Mesothelial cell of epicardium (in vitro differentiated cells): ENCODE measurements at regions not wholly inside any gene's neighbourhood (a gene's known extent, or its start where the extent isn't known, plus 50 kb on each side); places are given as distances from the start of the nearest gene placed in this dataset. TPM values are rescaled to one million over a fixed set of nuclear protein-coding genes. Genes with fewer than 3 reads are reported as not detected.

ENCODE experiments used
- DNase-seq, 2 experiments: peaks; one replicate each; pipeline ENCODE4 v3.0.0; 2021; ENCODE audit warnings: low spot score in 2 of 2; ENCODE audit not compliant: unreplicated experiment in 2 of 2
- H3K27ac Mint-ChIP-seq: 2 replicates; pipeline ENCODE4 v1.8.0; 2021; ENCODE audit warnings: mixed read lengths
- H3K27me3 Mint-ChIP-seq: 2 replicates; pipeline ENCODE4 v1.8.0; 2021; ENCODE audit warnings: low read depth, mixed read lengths
- H3K36me3 Mint-ChIP-seq: 2 replicates; pipeline ENCODE4 v1.8.0; 2021; ENCODE audit warnings: mixed read lengths
- H3K4me1 Mint-ChIP-seq: 2 replicates; pipeline ENCODE4 v1.8.0; 2021; ENCODE audit warnings: mixed read lengths
- H3K4me3 Mint-ChIP-seq: 2 replicates; pipeline ENCODE4 v1.8.0; 2021; ENCODE audit warnings: mild to moderate bottlenecking, moderate library complexity, mixed read lengths
- H3K9me3 Mint-ChIP-seq: 2 replicates; pipeline ENCODE4 v1.8.0; 2021; ENCODE audit warnings: mixed read lengths
- CTCF ChIP-seq: fragments of 200-600 bp; sonication (generic); IDR thresholded peaks from one replicate; pipeline ENCODE4 v1.5.0; 2021; ENCODE audit warnings: antibody characterized with exemption; ENCODE audit not compliant: unreplicated experiment
- microRNA-seq: library from miRNA; unstranded; fragments of <30 nt; microRNA quantifications from one replicate; pipeline ENCODE4 v1.2.0, GENCODE V29; 2021; ENCODE audit warnings: inconsistent platforms, mixed read lengths

GRCh38 chr12:47299586-47299985 is 219.8 kb upstream of the AMIGO2 start:
- DNase-seq: no peak
- Mint-ChIP-seq H3K27ac (no peak overlapping the region), H3K36me3 (peaks cover 6% of the 10 kb centered on the region), H3K4me1 (peaks cover 15% of the 10 kb centered on the region), H3K27me3 (no peaks in the 10 kb centered on the region), H3K4me3 (no peak overlapping the region), H3K9me3 (peaks cover 14% of the 10 kb centered on the region)
- no peak for TF ChIP-seq CTCF

- Mint-ChIP-seq H3K9me3 (peaks cover 14% of the 10 kb centered on the region), H3K27me3 (no peaks in the 10 kb centered on the region)
- no peak for TF ChIP-seq CTCF
These were observed 218.2 kb upstream of the AMIGO2 start for GRCh38 chr12:47297993-47298392.

GRCh38 chr12:47296828-47297227 is 217.1 kb upstream of the AMIGO2 start:
- TF ChIP-seq CTCF: no peak
- DNase-seq: no peak
- no peaks in the 10 kb centered on the region for H3K27me3 Mint-ChIP-seq
- H3K36me3 Mint-ChIP-seq: peaks cover 6% of the 10 kb centered on the region
- no peak overlapping the region for H3K4me3 Mint-ChIP-seq
- peaks cover 5% of the 10 kb centered on the region for H3K4me1 Mint-ChIP-seq
- H3K27ac Mint-ChIP-seq: no peak overlapping the region
- H3K9me3 Mint-ChIP-seq: peaks cover 14% of the 10 kb centered on the region

More at GRCh38 chr12:47297993-47298392, 218.2 kb upstream of the AMIGO2 start:
- Mint-ChIP-seq H3K27ac (no peak overlapping the region), H3K36me3 (peaks cover 6% of the 10 kb centered on the region), H3K4me3 (no peak overlapping the region), H3K4me1 (peaks cover 14% of the 10 kb centered on the region)
- no peak for DNase-seq

- peaks cover 1% of the 10 kb centered on the region for H3K9me3 Mint-ChIP-seq
- TF ChIP-seq CTCF: no peak
- no peak overlapping the region for H3K27ac Mint-ChIP-seq
- H3K36me3 Mint-ChIP-seq: peaks cover 1% of the 10 kb centered on the region
- no peaks in the 10 kb centered on the region for H3K4me1 Mint-ChIP-seq
- DNase-seq: no peak
- no peak overlapping the region for H3K4me3 Mint-ChIP-seq
- H3K27me3 Mint-ChIP-seq: no peaks in the 10 kb centered on the region
These were observed 213.6 kb upstream of the AMIGO2 start for GRCh38 chr12:47293406-47293805.

GRCh38 chr12:47286676-47287075 is 206.9 kb upstream of the AMIGO2 start:
- H3K36me3 Mint-ChIP-seq: no peaks in the 10 kb centered on the region
- H3K4me3 Mint-ChIP-seq: no peak overlapping the region
- DNase-seq: no peak
- no peaks in the 10 kb centered on the region for H3K27me3 Mint-ChIP-seq
- H3K4me1 Mint-ChIP-seq: no peaks in the 10 kb centered on the region
- H3K27ac Mint-ChIP-seq: no peak overlapping the region
- H3K9me3 Mint-ChIP-seq: no peaks in the 10 kb centered on the region
- no peak for TF ChIP-seq CTCF

Small RNA genes lying in the stretch of these regions (microRNA-seq; reads per million reads assigned to microRNA genes)
- gene MIR4494: not detected
